Peyer's patch (tissue), 4 donors: ENCODE measurements at regions not wholly inside any gene's neighbourhood (a gene's known extent, or its start where the extent isn't known, plus 50 kb on each side); places are given as distances from the start of the nearest gene placed in this dataset.

Experiments used
- DNase-seq, 3 donors: peaks; one replicate each; pipeline ENCODE4 v3.0.0-alpha.2; 2017 to 2019
- H3K27ac ChIP-seq, 4 donors: fragments of 200-600 bp; sonication (generic); one replicate each; pipeline ENCODE4 v1.5.1; 2016 to 2019
- H3K27me3 ChIP-seq, 2 donors: fragments of 200-600 bp; sonication (generic); one replicate each; pipeline ENCODE4 v1.5.1; 2019
- H3K36me3 ChIP-seq, 3 donors: fragments of 200-600 bp; sonication (generic); one replicate each; pipeline ENCODE4 v1.5.1; 2016 to 2019
- H3K4me1 ChIP-seq, 4 donors: fragments of 200-600 bp; sonication (generic); one replicate each; pipeline ENCODE4 v1.5.1; 2016 to 2019
- H3K4me3 ChIP-seq, 4 donors: fragments of 200-600 bp; sonication (generic); 1 replicate in 3 of 4; 2 replicates in 1 of 4; pipeline ENCODE4 v1.5.1; 2016 to 2019; ENCODE audit warnings: mild to moderate bottlenecking in 1 of 4
- H3K9me3 ChIP-seq, 4 donors: fragments of 200-600 bp; sonication (generic); one replicate each; pipeline ENCODE4 v1.5.1; 2016 to 2019; ENCODE audit warnings: mild to moderate bottlenecking in 1 of 4
- POLR2A ChIP-seq, 2 donors: fragments of 450-650 bp; IDR thresholded peaks; one replicate each; pipeline ENCODE4 v1.5.1; 2017; ENCODE audit warnings: antibody characterized with exemption in 2 of 2, mild to moderate bottlenecking in 2 of 2, moderate library complexity in 2 of 2
- TF ChIP-seq, protein P1 (sequence below), 6 experiments: fragments of 450-650 bp in 4 of 6; fragments of 200-600 bp in 2 of 6; sonication (generic) in 1 of 6; IDR thresholded peaks; one replicate each; pipeline ENCODE4 v1.5.1; 2017 to 2019; ENCODE audit warnings: antibody characterized with exemption in 6 of 6, mild to moderate bottlenecking in 3 of 6, moderate library complexity in 1 of 6

DNA sequence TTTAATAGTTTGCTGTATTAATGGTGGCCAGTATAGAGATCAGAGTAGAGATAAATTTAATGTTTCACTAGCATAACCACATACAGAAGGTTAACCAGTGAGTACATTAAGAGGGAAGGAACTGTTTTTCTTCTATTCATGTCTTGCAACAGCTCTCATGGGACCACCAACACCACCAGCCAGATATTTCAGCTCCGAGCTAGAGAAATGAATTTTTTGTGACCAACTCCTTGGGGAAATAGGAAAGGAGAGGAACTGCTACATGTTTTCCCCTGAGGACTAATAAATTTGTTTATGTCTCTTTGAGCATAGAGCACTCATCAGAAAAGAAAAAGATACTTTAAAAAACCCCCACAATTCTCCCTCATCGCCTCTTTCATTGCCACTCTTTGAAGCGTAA, 247.5 kb downstream of the MBNL1 start:
- TF ChIP-seq, protein P1, sequence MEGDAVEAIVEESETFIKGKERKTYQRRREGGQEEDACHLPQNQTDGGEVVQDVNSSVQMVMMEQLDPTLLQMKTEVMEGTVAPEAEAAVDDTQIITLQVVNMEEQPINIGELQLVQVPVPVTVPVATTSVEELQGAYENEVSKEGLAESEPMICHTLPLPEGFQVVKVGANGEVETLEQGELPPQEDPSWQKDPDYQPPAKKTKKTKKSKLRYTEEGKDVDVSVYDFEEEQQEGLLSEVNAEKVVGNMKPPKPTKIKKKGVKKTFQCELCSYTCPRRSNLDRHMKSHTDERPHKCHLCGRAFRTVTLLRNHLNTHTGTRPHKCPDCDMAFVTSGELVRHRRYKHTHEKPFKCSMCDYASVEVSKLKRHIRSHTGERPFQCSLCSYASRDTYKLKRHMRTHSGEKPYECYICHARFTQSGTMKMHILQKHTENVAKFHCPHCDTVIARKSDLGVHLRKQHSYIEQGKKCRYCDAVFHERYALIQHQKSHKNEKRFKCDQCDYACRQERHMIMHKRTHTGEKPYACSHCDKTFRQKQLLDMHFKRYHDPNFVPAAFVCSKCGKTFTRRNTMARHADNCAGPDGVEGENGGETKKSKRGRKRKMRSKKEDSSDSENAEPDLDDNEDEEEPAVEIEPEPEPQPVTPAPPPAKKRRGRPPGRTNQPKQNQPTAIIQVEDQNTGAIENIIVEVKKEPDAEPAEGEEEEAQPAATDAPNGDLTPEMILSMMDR (IDR thresholded peaks at IDR 0.05) = no peak
- no peak for TF ChIP-seq POLR2A (IDR thresholded peaks at IDR 0.05)
- H3K4me1 ChIP-seq = no peaks in the 10 kb centered on the region
- no peaks in the 10 kb centered on the region for H3K9me3 ChIP-seq

DNA sequence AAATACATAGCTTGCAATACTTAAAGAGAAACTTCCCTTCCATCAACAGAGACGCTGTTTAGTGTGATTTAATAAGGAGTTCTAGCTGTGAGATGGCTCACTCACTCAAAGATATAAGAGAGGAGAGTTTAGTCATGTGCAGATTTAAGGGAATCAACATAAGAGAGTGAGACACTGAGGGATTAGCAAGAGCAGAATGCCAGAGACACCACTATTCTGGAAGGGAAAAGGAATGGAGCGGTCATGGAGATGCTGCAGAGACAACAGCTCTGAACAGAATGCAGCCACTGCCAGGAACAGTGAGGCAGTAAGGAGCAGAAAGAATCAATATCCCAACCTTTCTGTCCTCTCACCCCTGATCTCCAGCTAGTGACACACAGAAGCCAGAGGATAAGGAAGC, 248.8 kb downstream of the MBNL1 start:
- DNase-seq = no peak
- no peak overlapping the region for H3K4me3 ChIP-seq
- no peaks in the 10 kb centered on the region for H3K27me3 ChIP-seq
- H3K9me3 ChIP-seq = no peaks in the 10 kb centered on the region
- no peak for TF ChIP-seq POLR2A (IDR thresholded peaks at IDR 0.05)
- TF ChIP-seq, protein P1 (IDR thresholded peaks at IDR 0.05) = no peak
- H3K27ac ChIP-seq = no peak overlapping the region
- no peaks in the 10 kb centered on the region for H3K4me1 ChIP-seq
- no peaks in the 10 kb centered on the region for H3K36me3 ChIP-seq

More for the DNA sequence above, 247.5 kb downstream of the MBNL1 start:
- DNase-seq = no peak
- no peak overlapping the region for H3K27ac ChIP-seq
- H3K4me3 ChIP-seq = no peak overlapping the region
- H3K36me3 ChIP-seq = no peaks in the 10 kb centered on the region
- no peaks in the 10 kb centered on the region for H3K27me3 ChIP-seq

DNA sequence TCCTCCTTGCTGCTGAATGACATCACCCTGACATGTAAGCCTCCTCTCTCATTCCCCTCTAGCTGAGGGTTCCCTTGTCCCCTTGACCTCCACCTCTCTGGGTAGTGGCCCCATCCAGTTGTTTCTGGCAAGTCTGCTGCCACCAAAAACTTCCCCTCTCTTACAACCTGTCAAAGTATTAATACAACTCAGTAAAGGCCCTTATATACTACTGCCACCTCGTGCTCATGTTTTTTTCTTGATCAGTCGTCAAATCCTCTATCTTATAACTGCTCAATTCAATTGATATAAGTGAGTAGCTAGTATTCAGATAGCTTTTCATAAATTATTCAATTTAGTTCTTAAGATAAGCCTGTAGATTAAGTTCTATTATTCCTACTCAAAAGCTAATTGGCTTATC, 249.6 kb downstream of the MBNL1 start:
- no peak overlapping the region for H3K27ac ChIP-seq
- TF ChIP-seq, protein P1 (IDR thresholded peaks at IDR 0.05) = no peak
- TF ChIP-seq POLR2A (IDR thresholded peaks at IDR 0.05) = no peak
- no peak for DNase-seq
- no peak overlapping the region for H3K4me3 ChIP-seq
- no peaks in the 10 kb centered on the region for H3K9me3 ChIP-seq
- H3K4me1 ChIP-seq = no peaks in the 10 kb centered on the region
- H3K27me3 ChIP-seq = no peaks in the 10 kb centered on the region
- H3K36me3 ChIP-seq = no peaks in the 10 kb centered on the region

DNA sequence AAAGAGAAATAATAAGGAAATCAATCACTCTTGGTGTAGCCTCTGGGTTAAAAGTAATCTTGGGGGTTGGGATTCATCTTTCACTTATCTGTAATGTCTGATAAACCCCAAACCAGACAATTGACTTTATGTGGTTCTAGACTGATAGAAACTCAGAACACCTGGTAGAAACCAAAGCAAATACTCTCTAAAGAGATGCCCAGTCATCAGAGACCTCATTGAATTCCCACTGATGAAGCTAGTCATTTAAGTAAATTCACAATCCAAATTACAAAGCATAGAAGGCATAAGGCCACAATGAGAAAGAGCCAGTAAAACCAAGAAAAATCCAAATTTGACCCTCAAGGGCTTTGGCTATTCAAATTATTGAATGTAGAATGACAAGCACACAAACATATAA, 250.6 kb downstream of the MBNL1 start:
- no peak for TF ChIP-seq POLR2A (IDR thresholded peaks at IDR 0.05)
- TF ChIP-seq, protein P1 (IDR thresholded peaks at IDR 0.05) = no peak
- Histone ChIP-seq H3K4me3 (no peak overlapping the region), H3K36me3 (no peaks in the 10 kb centered on the region), H3K4me1 (no peaks in the 10 kb centered on the region), H3K9me3 (no peaks in the 10 kb centered on the region), H3K27ac (no peak overlapping the region), H3K27me3 (no peaks in the 10 kb centered on the region)
- no peak for DNase-seq

DNA sequence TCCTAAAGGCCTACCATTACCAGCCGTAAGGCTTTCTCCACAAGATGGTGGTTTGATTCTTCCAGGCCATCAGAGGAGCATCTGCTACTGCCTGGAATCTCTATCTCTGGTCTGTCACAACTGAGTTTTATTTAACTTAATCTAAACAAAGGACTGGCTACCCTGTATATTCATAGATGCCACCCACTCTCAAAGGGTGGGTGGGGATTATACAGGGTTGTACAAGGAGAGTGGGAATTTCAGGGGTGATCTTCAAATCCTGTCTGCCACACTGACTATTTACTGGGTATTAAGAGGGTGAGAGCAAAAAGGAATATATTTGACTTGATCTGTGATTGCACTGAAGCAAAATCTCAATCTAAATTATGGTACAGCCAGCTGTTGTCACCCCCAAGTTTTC, 253.3 kb downstream of the MBNL1 start:
- Histone ChIP-seq H3K36me3 (no peaks in the 10 kb centered on the region), H3K9me3 (no peaks in the 10 kb centered on the region)

More for the DNA sequence above, 253.3 kb downstream of the MBNL1 start:
- no peak for DNase-seq
- H3K4me1 ChIP-seq = no peaks in the 10 kb centered on the region
- TF ChIP-seq, protein P1 (IDR thresholded peaks at IDR 0.05) = no peak
- no peak for TF ChIP-seq POLR2A (IDR thresholded peaks at IDR 0.05)
- no peak overlapping the region for H3K27ac ChIP-seq
- H3K4me3 ChIP-seq = no peak overlapping the region
- H3K27me3 ChIP-seq = no peaks in the 10 kb centered on the region
